Left forelimb (tissue), 1 donor: ENCODE measurements at regions not wholly inside any gene's neighbourhood (a gene's known extent, or its start where the extent isn't known, plus 50 kb on each side); places are given as distances from the start of the nearest gene placed in this dataset.
"Not testable (repeated sequence)": the region's sequence is repeated elsewhere in the genome, so short reads cannot be mapped to it uniquely, and the experiment has no call there.

Experiments used
- DNase-seq: peaks from one replicate; pipeline ENCODE4 v3.0.0-alpha.2; 2018; ENCODE audit warnings: low spot score

DNA sequence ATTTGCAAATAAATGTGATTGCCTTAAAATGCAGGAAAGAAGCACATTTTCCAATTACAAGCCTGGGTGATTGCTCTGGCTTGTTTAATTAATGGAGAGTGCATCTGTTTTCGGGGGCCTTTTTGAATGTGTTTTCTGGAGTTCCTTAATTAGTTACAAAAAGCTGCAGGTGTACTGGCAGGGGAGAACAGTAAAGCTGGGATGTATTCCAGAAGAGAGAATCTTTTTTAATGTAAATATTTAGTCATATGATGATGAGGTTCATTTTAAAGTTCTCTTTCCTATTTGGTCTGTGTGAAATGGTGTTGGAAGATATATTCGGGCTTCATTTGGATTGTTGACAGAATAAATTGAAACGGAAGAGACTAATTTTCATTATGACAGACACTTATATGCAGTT lies 70.9 kb upstream of the N4BP1 start:
- DNase-seq = no peak

DNA sequence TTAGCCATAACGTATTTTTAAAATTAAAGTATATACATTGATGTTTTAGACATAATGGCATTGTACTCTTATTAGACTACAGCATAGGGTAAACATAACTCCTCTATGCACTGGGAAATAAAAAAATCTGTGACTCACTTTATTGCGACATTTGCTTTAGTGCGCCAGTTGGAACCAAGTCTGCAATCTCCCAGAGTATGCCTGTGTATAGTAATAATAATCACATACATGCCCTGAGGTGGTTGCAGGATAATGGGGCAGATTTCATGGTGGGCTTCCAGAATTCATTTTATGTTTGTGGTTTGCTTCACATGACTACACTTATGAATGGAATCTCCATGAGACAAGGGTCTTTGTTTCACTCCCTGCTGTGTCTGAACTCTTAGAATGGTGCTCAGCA lies 66.9 kb upstream of the N4BP1 start:
- no peak for DNase-seq

DNA sequence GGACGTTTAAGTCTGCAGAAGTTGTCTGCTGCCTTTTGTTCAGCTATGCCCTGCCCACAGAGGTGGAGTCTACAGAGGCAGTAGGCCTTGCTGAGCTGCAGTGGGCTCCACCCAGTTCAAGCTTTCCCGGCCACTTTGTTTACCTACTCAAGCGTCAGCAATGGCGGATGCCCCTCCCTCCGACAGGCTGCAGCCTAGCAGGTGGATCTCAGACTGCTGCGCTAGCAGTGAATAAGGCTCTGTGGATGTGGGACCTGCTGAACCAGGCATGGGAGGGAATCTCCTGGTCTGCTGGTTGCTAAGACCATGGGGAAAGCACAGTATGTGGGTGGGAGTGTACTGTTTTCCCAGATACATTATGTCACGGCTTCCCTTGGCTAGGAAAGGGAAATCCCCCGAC lies 58.2 kb upstream of the N4BP1 start:
- DNase-seq = not testable (repeated sequence)

DNA sequence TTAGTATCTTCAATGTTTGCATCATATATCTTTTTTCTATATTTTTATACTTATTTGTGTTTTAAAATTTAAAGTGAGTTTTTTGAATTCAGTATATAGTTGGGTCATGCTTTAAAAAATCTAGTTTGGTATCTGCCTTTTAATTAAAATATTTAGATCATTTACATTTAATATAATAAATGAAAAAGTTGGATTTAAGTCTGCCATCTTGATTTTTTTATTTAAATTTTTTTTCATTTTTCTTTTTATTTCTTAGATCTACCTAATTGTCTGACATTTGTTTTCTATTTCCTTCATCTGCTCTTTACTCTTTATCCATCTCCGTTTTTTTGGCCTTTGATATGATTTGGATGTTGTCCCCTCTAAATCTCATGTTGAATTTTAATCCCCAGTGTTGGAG lies 50.0 kb upstream of the N4BP1 start:
- no peak for DNase-seq
